IMR-90 (cell line): ENCODE measurements at regions not wholly inside any gene's neighbourhood (a gene's known extent, or its start where the extent isn't known, plus 50 kb on each side); places are given as distances from the start of the nearest gene placed in this dataset.

Experiments
- ATAC-seq: fragments of 200-7000 bp; cut with Tn5 transposase; 2 replicates; pipeline ENCODE4 v1.9.1; 2020; ENCODE audit warnings: low read depth, mild to moderate bottlenecking, moderate library complexity
- BruUV-seq: library from RNA; stranded (reverse); fragments of 400-500 nt; replicated peaks from 2 replicates; lab custom pipeline; 2021; lab: Mats Ljungman, UMichigan
- CTCF ChIA-PET: fragments of 300-600 bp; formaldehyde crosslinking; extraction: SDS; loops from one replicate; lab custom pipeline; 2021; ENCODE audit warnings: antibody characterized with exemption; lab: Yijun Ruan, JAX
- POLR2A ChIA-PET: fragments of 300-600 bp; sonication (Branson Sonifier 250); formaldehyde crosslinking; loops from one replicate; lab custom pipeline; 2022; ENCODE audit warnings: antibody characterized with exemption; ENCODE audit not compliant: unreplicated experiment; lab: Charles Lee
- DNase-seq: peaks from one replicate; pipeline ENCODE4 v3.0.0; 2013
- H2AFZ ChIP-seq: replicated peaks from 2 replicates; pipeline ENCODE3; 2013; ENCODE audit warnings: low read length, mild to moderate bottlenecking; ENCODE audit not compliant: poor library complexity
- H2AK5ac ChIP-seq: 2 replicates; pipeline ENCODE4 v1.6.1; 2013; ENCODE audit warnings: low read depth, low read length, inconsistent platforms
- H2AK9ac ChIP-seq: replicated peaks from 2 replicates; pipeline ENCODE3; 2013; ENCODE audit warnings: mild to moderate bottlenecking, low read depth, low read length, moderate library complexity; ENCODE audit not compliant: poor library complexity
- H2BK120ac ChIP-seq: 2 replicates; pipeline ENCODE4 v1.6.1; 2013; ENCODE audit warnings: low read depth, low read length, inconsistent platforms
- H2BK15ac ChIP-seq: 3 replicates; pipeline ENCODE4 v1.6.1; 2013; ENCODE audit warnings: low read depth, low read length, inconsistent platforms
- H2BK20ac ChIP-seq: 2 replicates; pipeline ENCODE4 v1.6.1; 2013; ENCODE audit warnings: low read depth, mild to moderate bottlenecking, inconsistent platforms, low read length, moderate library complexity
- H2BK5ac ChIP-seq: 2 replicates; pipeline ENCODE4 v1.6.1; 2013; ENCODE audit warnings: mild to moderate bottlenecking, low read depth, low read length, inconsistent platforms; ENCODE audit not compliant: poor library complexity, severe bottlenecking
- H3K14ac ChIP-seq: replicated peaks from 2 replicates; pipeline ENCODE4 v1.6.1; 2013; ENCODE audit warnings: low read depth, low read length, inconsistent platforms
- H3K18ac ChIP-seq: 2 replicates; pipeline ENCODE4 v1.6.1; 2013; ENCODE audit warnings: low read depth, low read length, control low read depth
- H3K23ac ChIP-seq: 2 replicates; pipeline ENCODE4 v1.6.1; 2013; ENCODE audit warnings: low read depth, low read length, inconsistent platforms
- H3K27ac ChIP-seq: 2 replicates; pipeline ENCODE4 v1.5.1; 2013; ENCODE audit warnings: mild to moderate bottlenecking, control low read depth, low read length; ENCODE audit not compliant: insufficient read depth
- H3K27me3 ChIP-seq: 2 replicates; pipeline ENCODE4 v1.6.1; 2013; ENCODE audit warnings: low read length; ENCODE audit not compliant: control insufficient read depth, insufficient read depth
- H3K36me3 ChIP-seq: 2 replicates; pipeline ENCODE4 v1.6.1; 2013; ENCODE audit warnings: low read length, mixed read lengths; ENCODE audit not compliant: control insufficient read depth, insufficient read depth
- H3K4ac ChIP-seq: 2 replicates; pipeline ENCODE4 v1.6.1; 2013; ENCODE audit warnings: low read depth, low read length, inconsistent platforms
- H3K4me1 ChIP-seq: 2 replicates; pipeline ENCODE4 v1.6.1; 2013; ENCODE audit warnings: low read length, mixed read lengths; ENCODE audit not compliant: control insufficient read depth, insufficient read depth
- H3K4me2 ChIP-seq: 2 replicates; pipeline ENCODE4 v1.6.1; 2013; ENCODE audit warnings: low read depth, mild to moderate bottlenecking, control low read depth, low read length, moderate library complexity
- H3K4me3 ChIP-seq: 2 replicates; pipeline ENCODE4 v1.5.1; 2013; ENCODE audit warnings: low read depth, mild to moderate bottlenecking, control low read depth, low read length, moderate library complexity; ENCODE audit not compliant: insufficient read depth
- H3K56ac ChIP-seq: 2 replicates; pipeline ENCODE4 v1.6.1; 2013; ENCODE audit warnings: low read length, inconsistent platforms; ENCODE audit not compliant: insufficient read depth; ENCODE audit errors: extremely low read depth
- H3K79me1 ChIP-seq, 2 experiments: 2 replicates each; pipeline ENCODE4 v1.6.1; 2013; ENCODE audit warnings: low read length in 2 of 2, inconsistent platforms in 1 of 2, low read depth in 1 of 2
- H3K9ac ChIP-seq: 2 replicates; pipeline ENCODE4 v1.6.1; 2013; ENCODE audit warnings: low read depth, low read length, control low read depth
- H3K9me1 ChIP-seq: 2 replicates; pipeline ENCODE4 v1.6.1; 2013; ENCODE audit warnings: low read length, inconsistent platforms; ENCODE audit not compliant: insufficient read depth
- H3K9me3 ChIP-seq: 2 replicates; pipeline ENCODE4 v1.6.1; 2013; ENCODE audit warnings: low read length; ENCODE audit not compliant: control insufficient read depth, insufficient read depth
- H4K20me1 ChIP-seq: 2 replicates; pipeline ENCODE4 v1.6.1; 2013; ENCODE audit warnings: low read length, inconsistent platforms; ENCODE audit not compliant: insufficient read depth
- H4K5ac ChIP-seq: 2 replicates; pipeline ENCODE4 v1.6.1; 2013; ENCODE audit warnings: mild to moderate bottlenecking, low read depth, low read length, control low read depth
- H4K8ac ChIP-seq, 2 experiments: 2 replicates each; pipeline ENCODE4 v1.6.1; 2013; ENCODE audit warnings: low read depth in 2 of 2, low read length in 2 of 2, control low read depth in 1 of 2, inconsistent platforms in 1 of 2
- H4K91ac ChIP-seq: 2 replicates; pipeline ENCODE4 v1.6.1; 2013; ENCODE audit warnings: low read depth, low read length, inconsistent platforms; ENCODE audit not compliant: insufficient read depth
- CEBPB ChIP-seq: IDR thresholded peaks from 2 replicates; pipeline ENCODE4 v1.6.1; 2012; ENCODE audit warnings: low read depth, low read length, improper control_type of control experiment
- CHD1 ChIP-seq: IDR thresholded peaks from 2 replicates; pipeline ENCODE4 v1.6.1; 2012; ENCODE audit warnings: low read depth, low read length, improper control_type of control experiment
- FOS ChIP-seq: fragments of 150-350 bp; IDR thresholded peaks from 2 replicates; pipeline ENCODE4 v1.6.1; 2016; ENCODE audit warnings: low read depth, low read length
- RAD21 ChIP-seq: IDR thresholded peaks from 2 replicates; pipeline ENCODE4 v1.6.1; 2012; ENCODE audit warnings: low read length, improper control_type of control experiment
- RFX5 ChIP-seq: IDR thresholded peaks from 2 replicates; pipeline ENCODE4 v1.8.0; 2012; ENCODE audit warnings: low read depth, mild to moderate bottlenecking, low read length, moderate library complexity
- USF2 ChIP-seq: fragments of 150-350 bp; IDR thresholded peaks from 2 replicates; pipeline ENCODE4 v1.6.1; 2017; ENCODE audit warnings: mild to moderate bottlenecking, antibody characterized with exemption, low read length, low read depth
- WGBS, 2 experiments: methylation state at CpG; one replicate each; pipeline versions ENCODE4 v1.1.5 to v1.1.7; 2013; ENCODE audit warnings: missing lambda C conversion rate in 2 of 2; ENCODE audit not compliant: insufficient read length in 1 of 2; ENCODE audit errors: extremely low coverage in 2 of 2; 5-methylcytosine and 5-hydroxymethylcytosine counted together
- dilution Hi-C: fragments of 300-500 bp; cut with HindIII; formaldehyde crosslinking; loops from one replicate; pipeline ENCODE4 v1.14.3; 2018; ENCODE audit warnings: low sequenced_read_pairs; ENCODE audit not compliant: unreplicated experiment
- in situ Hi-C: fragments of 300-500 bp; cut with MboI; formaldehyde crosslinking; loops from 3 replicates; pipeline ENCODE4 v1.14.3; 2019; ENCODE audit warnings: low sequenced_read_pairs, inconsistent platforms, mixed read lengths
- intact Hi-C: fragments of 100-400 bp; cut with micrococcal nuclease; formaldehyde crosslinking; loops from 2 replicates; pipeline ENCODE4 v1.10.0; 2022

GRCh38 chr17:14494161-14494560 is 193.3 kb downstream of the HS3ST3B1 start:
- in situ Hi-C loops = no loop called here

More at GRCh38 chr17:14494161-14494560, 193.3 kb downstream of the HS3ST3B1 start:
- no peak overlapping the region for H2AK5ac ChIP-seq
- H3K4ac ChIP-seq = no peak overlapping the region
- no peak overlapping the region for H3K18ac ChIP-seq
- no peak overlapping the region for H2BK5ac ChIP-seq
- no peak overlapping the region for H4K8ac ChIP-seq
- ATAC-seq (no peak), DNase-seq (no peak)
- H2BK120ac ChIP-seq = no peak overlapping the region
- H3K4me2 ChIP-seq = no peak overlapping the region
- H2BK15ac ChIP-seq = no peak overlapping the region
- no peak overlapping the region for H2BK20ac ChIP-seq
- no peak overlapping the region for H3K4me3 ChIP-seq
- no peaks in the 10 kb centered on the region; the same call in 1 of the 2 replicates for H3K27me3 ChIP-seq
- dilution Hi-C loops = no loop called here
- H3K23ac ChIP-seq = no peak overlapping the region
- TF ChIP-seq CEBPB (peak; percentile 47; the same call in 1 of the 2 replicates), CHD1 (no peak), RAD21 (no peak), RFX5 (no peak), USF2 (no peak), FOS (no peak)
- peaks cover 2% of the 10 kb centered on the region; the same call in 1 of the 2 replicates for H3K4me1 ChIP-seq
- intact Hi-C loops = no loop called here
- no peak overlapping the region for H3K14ac ChIP-seq
- no peak overlapping the region for H2AFZ ChIP-seq
- no CpG with 5 or more reads among the region's 4 CpGs for WGBS, 2 experiments
- H4K5ac ChIP-seq = no peak overlapping the region
- H3K9me3 ChIP-seq = no peaks in the 10 kb centered on the region
- H4K20me1 ChIP-seq = no peaks in the 10 kb centered on the region
- POLR2A ChIA-PET = no interaction called here
- H3K9me1 ChIP-seq = no peaks in the 10 kb centered on the region
- no peak overlapping the region for H3K9ac ChIP-seq
- H3K27ac ChIP-seq = no peak overlapping the region
- H3K56ac ChIP-seq = no peak overlapping the region
- H2AK9ac ChIP-seq = no peak overlapping the region
- H3K36me3 ChIP-seq = no peaks in the 10 kb centered on the region
- no TSS peak for BruUV-seq
- CTCF ChIA-PET = no interaction called here
- H4K91ac ChIP-seq = no peak overlapping the region
- H3K79me1 ChIP-seq = no peaks in the 10 kb centered on the region
